GM21367 (cell line): ENCODE measurements at regions not wholly inside any gene's neighbourhood (a gene's known extent, or its start where the extent isn't known, plus 50 kb on each side); places are given as distances from the start of the nearest gene placed in this dataset.
"Not testable (repeated sequence)": the region's sequence is repeated elsewhere in the genome, so short reads cannot be mapped to it uniquely, and the experiment has no call there.

Experiments used
- ATAC-seq: cut with Tn5 transposase; IDR thresholded peaks from one replicate; pipeline ENCODE4 v1.9.1; 2021; ENCODE audit not compliant: unreplicated experiment

GRCh38 chr4:104662269-104662668 lies 167.6 kb upstream of the CXXC4 start:
- not testable (repeated sequence) for ATAC-seq

- ATAC-seq = no peak
Measured at GRCh38 chr4:104677116-104677515, 182.4 kb upstream of the CXXC4 start.

GRCh38 chr4:104682311-104682710 lies 187.6 kb upstream of the CXXC4 start:
- no peak for ATAC-seq

- no peak for ATAC-seq
Measured at GRCh38 chr4:104693601-104694201, 199.0 kb upstream of the CXXC4 start.

GRCh38 chr4:104716584-104716983 lies 221.9 kb upstream of the CXXC4 start:
- no peak for ATAC-seq

GRCh38 chr4:104719539-104720230 lies 225.0 kb upstream of the CXXC4 start:
- peak; percentile 98 for ATAC-seq

GRCh38 chr4:104722467-104722866 lies 227.8 kb upstream of the CXXC4 start:
- no peak for ATAC-seq

- ATAC-seq = no peak
Measured at GRCh38 chr4:104726002-104726401, 231.3 kb upstream of the CXXC4 start.

- no peak for ATAC-seq
Measured at GRCh38 chr4:104727643-104728042, 232.9 kb upstream of the CXXC4 start.

- ATAC-seq = no peak
Measured at GRCh38 chr4:104728380-104729122, 233.9 kb upstream of the CXXC4 start.

- ATAC-seq = no peak
Measured at GRCh38 chr4:104732766-104733165, 238.1 kb upstream of the CXXC4 start.

- ATAC-seq = no peak
Measured at GRCh38 chr4:104735174-104735573, 240.5 kb upstream of the CXXC4 start.

GRCh38 chr4:104740161-104740560 lies 245.5 kb upstream of the CXXC4 start:
- ATAC-seq = no peak

GRCh38 chr4:104743215-104743653 lies 248.5 kb upstream of the CXXC4 start:
- ATAC-seq = peak; percentile 92

- ATAC-seq = no peak
Measured at GRCh38 chr4:104747635-104748034, 252.9 kb upstream of the CXXC4 start.

- ATAC-seq = peak; percentile 36
Measured at GRCh38 chr4:104749062-104749461, 254.4 kb upstream of the CXXC4 start.

- no peak for ATAC-seq
Measured at GRCh38 chr4:104750008-104750407, 255.3 kb upstream of the CXXC4 start.

GRCh38 chr4:104751468-104751867 lies 256.8 kb upstream of the CXXC4 start:
- no peak for ATAC-seq

GRCh38 chr4:104752337-104752736 lies 257.6 kb upstream of the CXXC4 start:
- peak; percentile 78 for ATAC-seq

GRCh38 chr4:104756837-104757236 lies 262.1 kb upstream of the CXXC4 start:
- ATAC-seq = peak; percentile 54

GRCh38 chr4:104758574-104758973 lies 263.9 kb upstream of the CXXC4 start:
- ATAC-seq = no peak
